ENCODE measurements at regions not wholly inside any gene's neighbourhood (a gene's known extent, or its start where the extent isn't known, plus 50 kb on each side); places are given as distances from the start of the nearest gene placed in this dataset.

- no peak for TF ChIP-seq POLR2A (IDR thresholded peaks at IDR 0.05; ENCODE audit: extremely low read depth, insufficient read length)
- TF ChIP-seq, protein P1, sequence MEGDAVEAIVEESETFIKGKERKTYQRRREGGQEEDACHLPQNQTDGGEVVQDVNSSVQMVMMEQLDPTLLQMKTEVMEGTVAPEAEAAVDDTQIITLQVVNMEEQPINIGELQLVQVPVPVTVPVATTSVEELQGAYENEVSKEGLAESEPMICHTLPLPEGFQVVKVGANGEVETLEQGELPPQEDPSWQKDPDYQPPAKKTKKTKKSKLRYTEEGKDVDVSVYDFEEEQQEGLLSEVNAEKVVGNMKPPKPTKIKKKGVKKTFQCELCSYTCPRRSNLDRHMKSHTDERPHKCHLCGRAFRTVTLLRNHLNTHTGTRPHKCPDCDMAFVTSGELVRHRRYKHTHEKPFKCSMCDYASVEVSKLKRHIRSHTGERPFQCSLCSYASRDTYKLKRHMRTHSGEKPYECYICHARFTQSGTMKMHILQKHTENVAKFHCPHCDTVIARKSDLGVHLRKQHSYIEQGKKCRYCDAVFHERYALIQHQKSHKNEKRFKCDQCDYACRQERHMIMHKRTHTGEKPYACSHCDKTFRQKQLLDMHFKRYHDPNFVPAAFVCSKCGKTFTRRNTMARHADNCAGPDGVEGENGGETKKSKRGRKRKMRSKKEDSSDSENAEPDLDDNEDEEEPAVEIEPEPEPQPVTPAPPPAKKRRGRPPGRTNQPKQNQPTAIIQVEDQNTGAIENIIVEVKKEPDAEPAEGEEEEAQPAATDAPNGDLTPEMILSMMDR (IDR thresholded peaks at IDR 0.05; ENCODE audit: low read depth, low read length): no peak
- TF ChIP-seq MAX (IDR thresholded peaks at IDR 0.05; ENCODE audit: low read depth, low read length): no peak
Measured at GRCh38 chr2:16394072-16394985, 271.3 kb downstream of the CYRIA start.

Measured in NB4 (cell line).